GM19395 (cell line): ENCODE measurements at regions not wholly inside any gene's neighbourhood (a gene's known extent, or its start where the extent isn't known, plus 50 kb on each side); places are given as distances from the start of the nearest gene placed in this dataset.

Experiments
- ATAC-seq: cut with Tn5 transposase; IDR thresholded peaks from one replicate; pipeline ENCODE4 v1.9.1; 2021; ENCODE audit warnings: mild to moderate bottlenecking, moderate library complexity; ENCODE audit not compliant: unreplicated experiment

DNA sequence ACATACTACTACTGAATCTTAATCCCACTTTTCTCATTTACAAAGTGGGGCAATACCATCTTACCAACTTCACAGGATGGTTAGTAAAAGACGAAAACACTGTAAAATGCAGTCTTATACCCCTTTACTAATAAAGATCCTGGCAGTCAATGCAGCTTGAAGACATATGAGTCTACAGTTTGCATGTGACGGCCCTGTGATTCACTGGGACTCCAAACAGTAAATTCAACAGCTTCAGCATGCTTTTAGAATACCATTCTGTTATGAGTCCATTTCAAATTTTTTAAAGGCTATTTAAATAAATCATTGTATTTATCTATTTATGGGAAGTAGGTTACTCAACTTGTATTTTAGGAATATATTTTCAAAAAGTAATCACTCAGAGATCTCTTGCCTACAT, 629.1 kb downstream of the LIG4 start:
- ATAC-seq = no peak

DNA sequence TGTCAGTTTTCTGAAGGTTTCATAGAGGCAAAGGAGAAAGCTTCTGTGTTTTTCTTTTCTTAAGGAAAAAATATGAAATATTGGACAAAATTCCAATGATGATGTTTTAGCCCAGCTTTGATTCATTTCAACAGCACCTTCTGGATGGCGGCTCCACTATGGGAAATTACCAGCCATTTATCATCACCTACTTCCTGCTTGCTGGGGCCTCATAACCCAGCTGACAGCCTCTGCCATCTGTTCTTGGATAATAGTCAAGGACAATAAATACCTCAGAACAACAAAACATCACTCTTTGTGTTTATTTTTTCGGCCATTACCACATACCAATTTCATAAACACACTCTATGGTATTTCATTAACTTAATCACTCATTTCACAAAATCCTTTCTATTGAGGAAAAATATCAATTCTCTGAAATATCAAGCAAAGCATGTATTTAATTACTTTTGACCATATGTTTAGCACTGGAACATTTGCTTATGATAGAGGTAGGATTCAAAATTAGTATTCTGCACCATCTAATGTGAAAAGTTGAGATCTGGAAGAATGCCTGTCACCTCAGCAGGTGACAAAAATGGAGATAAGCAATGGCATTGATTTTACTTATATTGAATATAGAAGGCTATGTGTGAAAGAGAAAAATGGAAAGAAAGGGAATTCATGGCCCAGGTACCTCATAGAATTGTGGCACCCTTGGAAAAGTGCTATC, 629.7 kb downstream of the LIG4 start:
- no peak for ATAC-seq

DNA sequence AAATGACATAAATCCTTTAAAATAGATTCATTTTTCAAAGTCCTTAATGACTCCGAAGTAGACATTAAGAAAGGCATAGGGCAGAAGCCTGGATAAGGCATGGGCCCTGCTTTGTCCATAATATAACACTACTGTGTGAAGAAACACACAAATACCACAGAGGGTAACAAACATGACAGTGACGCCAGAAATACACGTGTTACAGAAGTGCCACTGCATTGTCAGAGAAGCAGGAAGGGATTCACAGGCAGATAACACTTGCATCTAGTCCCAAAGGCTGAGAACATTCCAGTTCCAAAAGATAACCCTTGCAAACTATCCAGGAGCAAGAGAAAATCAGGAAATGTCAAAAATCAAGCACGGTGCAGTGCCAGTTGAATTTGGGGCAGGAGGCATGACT, 633.2 kb downstream of the LIG4 start:
- no peak for ATAC-seq

DNA sequence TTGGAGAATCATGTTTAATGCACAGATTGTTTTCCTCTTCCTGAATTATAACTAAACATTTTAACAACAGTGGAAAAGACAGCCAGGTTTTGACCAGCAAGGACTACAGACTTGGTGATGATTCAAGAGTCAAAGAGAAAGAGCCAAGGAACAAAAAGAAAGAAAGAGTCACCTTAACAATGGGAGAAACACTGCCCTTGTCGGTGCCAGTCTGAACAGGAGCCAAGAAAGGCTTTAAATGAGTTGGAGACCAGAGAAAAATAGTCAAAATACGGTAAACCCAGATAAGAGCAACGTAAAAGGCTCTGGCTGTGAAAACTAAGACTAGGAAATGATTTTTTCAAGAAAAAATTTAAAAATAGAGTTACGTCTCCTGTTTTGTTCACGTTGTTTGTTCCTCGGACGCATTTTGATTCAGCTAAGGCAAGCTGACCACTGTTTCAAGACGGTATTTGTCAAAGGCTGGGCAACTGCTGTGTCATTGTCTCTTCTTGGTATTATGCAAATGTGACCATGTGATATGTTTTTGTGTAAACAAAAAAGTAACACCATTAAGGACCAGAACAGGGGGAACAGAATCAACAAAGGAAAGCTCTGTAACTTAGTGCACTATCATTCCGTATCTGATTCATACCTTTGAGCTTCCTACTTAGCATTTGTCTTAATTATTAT, 634.5 kb downstream of the LIG4 start:
- ATAC-seq = no peak

DNA sequence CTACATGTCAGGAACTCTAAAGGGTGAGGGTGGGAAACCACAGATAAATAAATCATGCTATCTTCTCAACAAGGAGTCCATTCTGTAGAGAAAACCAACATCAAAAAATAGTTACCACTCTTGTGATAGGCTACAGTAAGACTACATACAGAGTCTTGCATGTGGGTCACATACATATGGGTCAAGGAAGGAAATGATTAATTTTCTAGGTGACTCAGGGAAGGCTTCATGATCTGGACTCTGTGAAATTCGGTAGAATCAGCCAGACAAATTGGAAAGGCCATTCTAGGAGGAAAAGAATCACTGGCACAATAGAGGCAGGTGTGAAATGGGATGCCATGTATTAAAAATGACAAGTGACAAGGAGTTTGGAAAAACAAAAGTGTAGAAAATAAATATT, 638.9 kb downstream of the LIG4 start:
- ATAC-seq = no peak

DNA sequence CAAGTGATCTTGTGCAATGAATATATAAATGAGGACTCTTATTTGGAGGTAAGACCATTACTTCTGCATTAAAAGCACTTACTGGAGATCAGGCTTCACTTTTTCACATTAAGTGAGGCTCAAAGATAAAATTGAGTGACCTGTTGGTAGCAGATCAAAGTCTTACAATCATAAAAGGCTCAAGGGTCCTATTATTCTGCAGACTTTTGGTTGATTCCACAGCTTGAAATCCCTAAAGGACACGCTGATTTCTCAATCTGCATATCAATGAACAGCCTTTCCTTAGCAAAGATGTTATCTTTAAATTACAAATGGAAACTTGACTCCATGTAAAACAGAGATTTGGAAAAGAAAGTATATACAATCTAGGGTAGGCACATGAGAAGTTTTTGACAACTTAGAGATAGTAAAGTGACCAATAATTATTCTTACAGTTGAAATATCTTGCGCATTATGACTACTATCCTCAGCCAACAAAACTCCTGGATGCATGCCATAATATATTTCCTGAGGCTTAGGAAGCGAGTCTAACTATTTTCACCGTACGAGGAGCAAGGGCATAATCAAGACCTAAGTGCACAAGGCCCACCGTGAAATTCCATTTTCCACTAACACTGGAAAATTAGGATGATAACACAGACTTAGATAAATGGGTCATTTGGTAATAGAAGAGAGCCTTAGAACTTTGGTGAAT, 640.7 kb downstream of the LIG4 start:
- ATAC-seq = no peak

DNA sequence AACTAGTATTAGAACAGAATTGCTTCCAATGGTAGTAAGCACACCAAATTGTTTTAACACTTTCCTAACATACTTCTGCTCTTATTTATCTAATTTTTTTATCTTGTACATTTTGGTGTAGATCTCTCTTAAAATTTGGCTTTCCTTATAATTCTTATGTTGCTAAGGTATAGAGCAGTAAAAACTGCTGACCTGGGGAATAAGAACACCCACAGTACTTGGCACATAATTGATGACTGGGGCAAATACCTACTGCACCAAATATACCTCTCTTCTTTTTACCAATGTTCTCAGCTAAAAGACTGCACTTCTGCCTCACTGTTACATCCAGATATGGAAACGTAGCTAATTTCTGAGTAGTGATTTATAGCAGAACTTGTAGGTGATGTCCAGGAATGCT, 642.2 kb downstream of the LIG4 start:
- no peak for ATAC-seq

DNA sequence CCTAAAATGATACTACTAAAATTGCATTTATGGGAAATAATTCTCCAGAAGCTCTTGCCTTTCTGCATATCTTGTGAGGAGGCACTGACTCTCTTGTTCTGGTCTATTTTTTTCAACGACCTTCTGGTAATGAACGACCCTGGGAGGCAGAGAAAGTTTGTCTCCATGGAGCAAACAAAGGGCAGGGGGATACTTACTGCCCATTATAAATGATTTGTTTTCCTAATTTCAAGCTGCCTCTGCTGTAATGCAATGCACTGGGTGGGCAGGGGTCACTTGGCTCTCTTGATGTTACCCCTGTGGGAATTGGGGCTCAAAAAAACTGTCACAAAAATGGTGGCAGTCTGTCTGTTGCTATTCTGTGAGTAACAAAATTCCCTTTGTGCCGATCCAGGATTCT, 643.2 kb downstream of the LIG4 start:
- ATAC-seq = no peak

DNA sequence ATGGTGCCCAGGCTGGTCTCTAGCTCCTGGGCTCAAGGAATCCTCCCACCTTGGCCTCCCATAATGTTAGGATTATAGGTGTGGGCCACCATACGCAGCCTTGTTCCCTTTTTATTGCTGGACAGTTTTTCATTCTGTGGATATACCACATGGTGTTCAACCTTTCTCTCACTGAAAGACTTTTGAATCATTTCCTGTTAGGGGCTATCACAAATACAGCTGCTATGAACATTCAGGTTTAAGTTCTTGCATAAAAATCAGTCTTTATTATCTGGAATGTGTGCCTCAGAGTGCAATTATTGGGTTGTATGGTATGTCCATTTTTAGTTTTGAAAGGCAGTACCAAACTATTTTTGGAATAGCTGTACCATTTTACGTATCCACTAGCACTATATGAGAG, 647.2 kb downstream of the LIG4 start:
- ATAC-seq = no peak

DNA sequence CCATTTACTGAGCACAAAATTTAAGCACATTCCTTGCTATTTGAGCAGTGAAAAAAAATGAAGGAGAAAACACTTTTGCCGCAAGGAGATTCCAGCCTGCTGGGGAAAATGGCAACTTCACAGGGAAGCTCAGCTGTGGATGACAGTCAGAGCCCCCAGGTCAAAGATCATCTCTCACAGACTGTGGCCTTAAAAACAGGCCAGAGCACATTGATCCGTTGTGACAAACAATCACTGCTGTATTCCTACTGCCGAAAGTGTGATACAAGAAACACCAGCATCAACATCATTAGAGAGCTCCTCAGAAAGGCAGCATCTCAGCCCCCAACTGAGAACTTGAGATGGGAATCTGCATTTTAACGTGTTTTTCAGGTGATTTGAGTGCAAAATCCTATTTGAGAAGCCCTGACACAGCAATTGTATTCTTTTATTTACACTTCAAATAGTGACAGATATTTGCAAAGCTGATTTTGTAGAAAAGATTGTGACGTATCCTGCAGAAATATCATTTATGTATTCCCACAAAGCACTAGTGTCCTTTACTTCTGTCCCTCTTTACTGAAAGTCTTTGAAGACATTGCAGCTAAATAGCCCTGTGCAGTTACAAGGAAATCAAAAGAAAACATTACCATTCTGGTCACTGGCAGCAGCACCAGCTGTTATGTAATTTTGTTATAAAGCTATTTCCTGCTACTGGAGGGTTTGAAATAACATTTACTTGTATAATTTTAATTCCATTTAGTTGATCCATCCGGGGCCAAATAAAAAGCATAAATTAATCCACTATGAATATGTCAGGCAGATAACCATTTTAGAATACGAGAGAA, 652.0 kb downstream of the LIG4 start:
- ATAC-seq = no peak

DNA sequence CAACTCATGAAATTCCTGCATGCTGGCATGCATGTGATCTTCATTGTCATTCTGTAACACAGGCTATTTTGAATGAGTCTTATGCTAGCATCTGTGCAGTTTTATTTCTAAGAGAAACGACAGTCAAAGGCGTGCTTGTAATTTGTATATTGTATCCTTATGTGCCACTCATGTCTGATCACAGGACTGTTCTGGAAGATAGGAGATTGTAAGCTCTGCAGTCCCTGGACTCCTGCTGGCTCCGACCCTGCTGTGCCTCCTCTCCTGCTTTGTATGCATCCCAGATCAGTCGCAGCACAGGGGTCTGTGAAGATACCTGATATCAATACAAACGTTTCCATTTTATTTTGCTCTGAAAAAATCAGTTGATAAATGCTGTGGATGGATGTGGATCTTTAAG, 653.1 kb downstream of the LIG4 start:
- no peak for ATAC-seq

DNA sequence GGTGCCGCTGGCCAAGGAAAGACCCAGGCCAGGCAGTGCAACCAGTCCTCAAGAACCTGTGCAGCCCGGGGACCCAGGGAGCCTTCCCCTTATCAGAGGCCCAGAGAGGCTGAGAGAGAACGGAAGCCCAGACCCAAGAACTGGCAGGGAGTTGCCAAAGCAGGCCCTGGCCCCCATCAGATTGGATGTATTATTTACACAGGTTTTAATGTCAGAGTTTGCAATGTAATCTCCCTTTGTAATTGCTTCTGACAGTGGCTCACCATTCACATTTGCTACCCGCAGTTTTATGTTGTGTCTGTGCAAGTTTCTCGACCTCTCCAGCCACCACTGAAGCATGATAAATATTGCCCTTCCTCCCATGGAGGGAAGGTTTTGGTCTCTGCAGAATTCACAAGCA, 660.9 kb downstream of the LIG4 start:
- ATAC-seq = no peak

DNA sequence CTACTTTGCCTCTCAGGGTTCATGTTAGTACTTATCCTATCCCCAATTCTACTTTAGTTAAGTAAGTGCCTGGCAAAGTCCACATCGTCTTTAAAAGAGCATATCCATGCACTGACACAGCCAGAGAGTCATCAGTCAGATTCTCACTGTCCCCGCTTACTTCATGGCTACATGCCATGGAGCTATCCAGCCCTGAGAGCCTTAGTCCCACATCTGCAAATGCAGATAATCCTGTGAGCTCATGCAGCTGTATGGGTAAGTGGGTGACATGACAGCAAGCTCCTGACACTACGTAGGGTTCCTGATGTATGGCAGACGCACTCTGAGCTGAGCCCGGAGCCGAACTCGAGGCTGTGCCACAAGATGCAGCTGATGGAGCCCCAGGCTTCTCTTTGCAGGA, 661.5 kb downstream of the LIG4 start:
- ATAC-seq = no peak

DNA sequence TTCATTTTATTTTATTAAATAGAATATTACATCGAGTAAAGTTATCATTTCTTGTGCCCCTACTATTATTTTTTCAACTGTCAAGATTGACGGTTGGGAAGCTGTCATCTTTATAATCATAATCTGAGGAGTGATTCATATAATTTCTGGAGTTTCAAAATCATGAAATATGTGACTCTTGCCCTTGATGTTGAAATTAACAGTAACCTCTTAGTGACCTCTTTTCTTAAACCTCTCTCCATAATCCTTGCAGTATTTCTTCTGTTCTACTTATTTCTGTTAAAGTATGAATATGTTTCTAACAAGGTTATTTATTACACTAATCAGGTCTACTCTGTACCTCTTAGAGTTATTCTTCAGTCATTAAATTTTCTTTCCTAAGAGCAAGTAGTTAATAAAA, 663.8 kb downstream of the LIG4 start:
- ATAC-seq = no peak

DNA sequence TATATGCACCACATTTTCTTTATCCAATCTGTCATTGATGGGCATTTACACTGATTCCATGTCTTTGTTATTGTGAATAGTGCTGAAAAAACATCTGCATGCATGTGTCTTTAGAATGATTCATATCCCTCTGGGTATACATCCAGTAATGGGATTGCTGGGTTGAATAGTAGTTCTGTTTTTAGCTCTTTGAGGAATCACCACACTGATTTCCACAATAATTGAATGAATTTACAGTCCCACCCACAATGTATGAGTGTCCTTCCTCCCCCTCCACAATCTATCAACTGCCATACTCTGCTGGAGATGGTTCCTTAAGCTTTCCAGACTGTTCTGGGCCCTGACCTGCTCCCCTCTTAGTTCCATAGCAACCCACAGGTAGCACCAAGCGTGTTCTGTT, 667.0 kb downstream of the LIG4 start:
- no peak for ATAC-seq

DNA sequence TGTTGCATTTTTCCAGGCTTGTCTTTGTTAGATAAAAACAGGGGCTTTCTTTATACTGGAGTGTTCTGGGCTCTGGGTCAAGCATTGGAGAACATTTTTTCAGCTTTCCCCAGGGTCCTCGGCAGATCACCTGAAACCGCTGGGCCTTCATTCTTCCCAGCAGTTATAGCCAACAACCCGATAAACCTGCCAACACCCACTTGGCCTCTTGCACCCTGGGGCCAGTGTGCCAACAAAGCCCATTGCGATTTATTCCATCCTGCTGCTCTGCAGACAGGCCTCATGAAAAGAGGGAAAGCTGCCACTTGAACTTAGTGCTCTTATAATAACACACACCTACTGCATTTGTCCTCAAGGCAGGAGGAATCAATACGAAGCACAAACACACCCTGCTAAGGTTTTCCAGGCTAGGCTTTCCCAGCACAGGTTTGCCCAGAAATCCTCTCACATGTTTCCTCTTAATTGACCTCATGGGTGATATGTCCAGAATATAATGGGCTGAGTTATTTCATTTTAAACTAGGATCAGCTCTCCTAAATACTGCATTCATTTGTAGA, 669.3 kb downstream of the LIG4 start:
- ATAC-seq = no peak

DNA sequence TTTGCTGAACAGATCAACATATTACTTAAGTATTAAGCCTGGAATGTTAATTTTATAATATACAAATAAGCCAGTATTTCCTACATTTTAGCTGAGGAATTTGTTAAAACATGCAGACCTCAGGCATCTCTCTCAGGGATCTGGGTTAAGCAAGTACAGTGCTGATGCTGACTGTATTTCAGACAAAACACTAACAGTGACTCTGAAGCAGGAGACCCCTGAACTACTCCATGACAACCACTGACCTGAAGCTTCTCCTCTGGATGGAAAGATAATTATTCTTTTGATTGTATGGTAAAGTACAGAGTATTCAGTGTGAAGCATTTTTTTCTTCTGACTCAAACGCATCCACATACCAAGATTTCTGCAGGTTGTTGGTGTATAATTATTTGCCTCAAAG, 680.8 kb downstream of the LIG4 start:
- ATAC-seq = no peak

DNA sequence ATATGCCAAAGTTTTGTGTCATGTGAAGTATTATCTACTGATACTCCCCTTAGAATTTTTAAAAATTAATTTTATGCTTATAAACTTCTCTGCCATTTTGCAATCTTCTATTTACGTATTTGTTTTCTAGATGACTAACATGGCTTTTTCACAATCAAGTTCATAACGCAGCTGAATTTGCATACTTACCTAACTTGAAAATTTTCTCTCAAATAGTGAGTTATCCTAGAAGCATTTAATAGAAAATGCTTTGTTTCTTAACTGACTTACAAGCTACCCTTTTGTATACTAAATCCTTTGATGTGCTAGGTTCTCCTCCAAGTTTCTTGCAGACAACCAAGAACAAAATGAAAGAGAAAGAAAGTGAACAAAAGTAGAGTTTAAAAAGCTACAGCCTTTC, 683.5 kb downstream of the LIG4 start:
- ATAC-seq = no peak

DNA sequence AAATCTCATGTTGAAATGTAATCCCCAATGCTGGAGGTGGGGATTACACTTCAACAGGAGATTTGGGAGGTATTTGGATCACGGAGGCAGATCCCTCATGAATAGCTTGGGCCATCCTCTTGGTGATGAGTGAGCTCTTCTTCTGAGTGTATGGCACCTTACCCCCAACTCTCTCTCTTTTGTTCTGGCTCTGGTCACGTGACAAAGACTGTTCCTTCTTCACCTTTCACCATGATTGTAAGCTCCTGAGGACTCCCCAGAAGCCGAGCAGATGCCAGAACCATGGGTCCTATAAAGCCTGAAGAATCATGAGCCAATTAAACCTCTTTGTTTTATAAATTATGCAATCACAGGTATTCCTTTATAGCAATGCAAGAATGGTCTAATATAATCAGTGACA, 684.2 kb downstream of the LIG4 start:
- ATAC-seq = no peak

DNA sequence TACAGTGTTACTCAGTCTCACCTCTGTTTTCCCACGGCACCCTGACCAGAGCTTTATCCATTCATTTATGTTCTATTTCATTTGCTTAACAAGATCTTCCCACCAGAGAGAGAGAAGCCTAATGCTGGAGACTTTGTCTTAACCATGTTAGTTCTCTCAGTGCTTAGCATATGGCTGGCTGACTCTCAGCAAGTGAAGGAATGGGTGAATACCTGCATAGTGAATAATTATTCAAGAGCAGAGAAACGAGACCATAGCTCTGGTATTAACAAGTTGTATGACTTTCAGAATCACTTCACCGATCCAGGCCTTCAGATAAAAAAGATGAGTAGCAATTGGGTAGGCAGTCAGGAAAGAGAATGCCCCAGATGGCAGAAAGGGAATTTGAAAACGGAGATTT, 686.3 kb downstream of the LIG4 start:
- ATAC-seq = no peak

DNA sequence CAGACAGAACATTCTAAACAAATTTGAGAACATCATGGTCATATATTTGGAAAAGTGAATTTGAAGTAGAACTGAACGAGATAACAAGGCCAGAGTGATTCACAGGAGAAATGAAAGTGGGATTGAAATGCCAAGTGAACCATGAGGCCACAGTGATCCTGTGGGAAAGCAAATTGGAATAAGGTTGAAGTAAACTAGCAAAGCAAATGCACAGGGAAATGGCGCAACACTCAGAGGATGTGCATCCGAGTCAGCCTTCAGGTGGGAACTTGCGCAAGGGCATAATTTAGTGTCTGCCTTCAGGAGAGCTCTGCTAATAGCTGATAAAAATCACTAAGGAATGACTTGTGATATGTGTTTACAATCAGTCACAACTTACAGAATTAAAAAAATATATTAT, 696.6 kb downstream of the LIG4 start:
- ATAC-seq = no peak
